ENCODE measurements at regions not wholly inside any gene's neighbourhood (a gene's known extent, or its start where the extent isn't known, plus 50 kb on each side); places are given as distances from the start of the nearest gene placed in this dataset.
"Not testable (repeated sequence)": the region's sequence is repeated elsewhere in the genome, so short reads cannot be mapped to it uniquely, and the experiment has no call there.

DNA sequence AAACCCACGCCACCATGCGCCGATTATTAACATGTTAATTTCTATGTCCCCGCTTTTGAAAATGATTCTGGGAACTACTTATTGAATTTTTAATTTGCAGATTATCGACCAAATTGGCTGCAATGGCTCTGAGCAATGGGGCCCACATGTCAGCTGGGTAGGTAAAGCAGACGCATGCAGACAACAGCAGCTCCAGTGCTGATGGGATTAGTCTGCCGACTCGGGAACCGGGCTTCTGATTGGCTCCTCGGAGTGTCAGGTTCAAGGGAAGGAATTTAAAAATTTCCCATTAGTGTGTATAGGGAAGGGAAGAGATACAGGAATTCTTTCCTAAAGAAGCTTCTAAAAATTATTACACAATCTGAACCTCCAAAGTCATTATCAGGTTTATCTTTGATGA is 77.4 kb upstream of the PPARGC1A start:
- no peak for DNase-seq

DNA sequence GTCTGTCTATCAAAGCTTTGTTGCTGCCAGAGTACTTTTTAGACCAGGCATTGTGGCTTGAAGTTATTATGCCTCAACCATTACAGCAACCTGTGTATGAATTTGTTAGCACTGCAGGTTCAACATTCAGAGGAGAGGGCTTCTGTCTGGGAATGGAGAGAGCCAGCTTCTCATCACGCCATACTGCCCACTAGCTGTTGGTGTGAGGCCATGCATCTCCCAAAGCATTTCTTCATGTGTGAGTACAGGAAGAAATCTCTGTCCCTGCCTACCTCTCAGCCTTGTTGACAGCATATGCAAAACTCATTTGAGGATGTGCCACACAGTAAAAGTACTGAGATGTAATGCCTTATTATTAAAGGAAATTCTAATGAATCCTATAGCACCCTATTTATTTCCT is 76.9 kb upstream of the PPARGC1A start:
- DNase-seq: no peak

GRCh38 chr4:23962462-23962861 is 72.6 kb upstream of the PPARGC1A start:
- no peak for DNase-seq

DNA sequence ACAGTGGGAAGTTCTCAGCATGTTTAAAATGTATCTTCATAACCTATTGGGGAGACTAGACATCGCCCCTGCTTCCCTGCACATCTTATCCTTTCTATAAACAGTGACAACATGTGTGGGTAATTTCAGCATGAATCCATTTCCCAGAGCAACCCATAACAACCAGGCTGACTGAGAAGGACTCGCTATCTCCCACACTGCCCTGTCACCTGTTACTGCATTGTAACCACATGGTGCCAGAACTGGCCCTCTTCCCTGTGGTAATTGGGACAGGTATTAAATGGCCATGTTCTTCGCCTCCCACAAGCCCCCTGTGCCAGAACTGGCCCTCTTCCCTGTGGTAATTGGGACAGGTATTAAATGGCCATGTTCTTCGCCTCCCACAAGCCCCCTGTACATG is 71.5 kb upstream of the PPARGC1A start:
- not testable (repeated sequence) for DNase-seq

- no peak for DNase-seq
Measured at GRCh38 chr4:23959396-23960148, 69.7 kb upstream of the PPARGC1A start.

DNA sequence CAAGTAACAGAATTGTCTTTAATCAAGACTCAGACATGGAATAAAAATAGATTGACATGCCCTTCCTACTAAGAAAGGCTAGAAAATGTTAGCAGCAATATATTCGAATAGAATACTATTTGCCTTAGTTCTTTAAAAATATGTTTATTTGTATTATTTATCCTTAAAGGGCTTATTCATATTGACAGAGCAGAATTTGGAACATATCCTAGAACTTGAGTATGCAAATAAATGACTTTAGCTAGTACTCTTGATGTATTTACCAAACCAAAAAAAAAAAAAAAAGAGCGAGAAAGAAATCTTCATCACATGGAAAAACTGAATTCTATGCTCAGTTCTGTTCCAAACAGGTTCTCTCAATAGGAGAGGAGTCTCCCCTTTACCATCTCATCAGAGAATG is 68.9 kb upstream of the PPARGC1A start:
- no peak for DNase-seq

GRCh38 chr4:23957465-23957864 is 67.6 kb upstream of the PPARGC1A start:
- DNase-seq: no peak

GRCh38 chr4:23956601-23957364 is 66.9 kb upstream of the PPARGC1A start:
- no peak for DNase-seq

DNA sequence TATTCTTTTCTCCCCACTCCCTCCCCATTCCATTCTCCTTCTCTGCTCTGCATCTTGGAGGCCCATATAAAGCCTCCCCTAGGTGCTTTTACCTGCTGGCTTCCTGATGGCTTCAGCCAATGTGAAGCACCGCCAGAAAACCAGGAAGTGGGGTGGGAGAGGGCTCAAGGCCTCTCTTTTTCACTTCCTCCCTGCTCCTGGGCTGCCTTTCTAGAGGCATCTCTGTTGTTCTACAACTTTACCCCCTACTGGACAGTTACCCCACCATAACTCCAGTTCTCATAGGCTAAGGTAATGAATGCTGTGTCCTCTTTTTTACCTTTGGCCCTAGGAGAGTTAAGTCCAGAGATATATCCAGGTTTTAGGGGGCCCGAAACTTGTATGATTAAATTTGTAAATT is 62.4 kb upstream of the PPARGC1A start:
- DNase-seq: no peak

GRCh38 chr4:23947826-23948225 is 58.0 kb upstream of the PPARGC1A start:
- DNase-seq: no peak

GRCh38 chr4:23946299-23946698 is 56.5 kb upstream of the PPARGC1A start:
- DNase-seq: peak in 6 of 56 donors; percentile 1 to 38 (median 12)

DNA sequence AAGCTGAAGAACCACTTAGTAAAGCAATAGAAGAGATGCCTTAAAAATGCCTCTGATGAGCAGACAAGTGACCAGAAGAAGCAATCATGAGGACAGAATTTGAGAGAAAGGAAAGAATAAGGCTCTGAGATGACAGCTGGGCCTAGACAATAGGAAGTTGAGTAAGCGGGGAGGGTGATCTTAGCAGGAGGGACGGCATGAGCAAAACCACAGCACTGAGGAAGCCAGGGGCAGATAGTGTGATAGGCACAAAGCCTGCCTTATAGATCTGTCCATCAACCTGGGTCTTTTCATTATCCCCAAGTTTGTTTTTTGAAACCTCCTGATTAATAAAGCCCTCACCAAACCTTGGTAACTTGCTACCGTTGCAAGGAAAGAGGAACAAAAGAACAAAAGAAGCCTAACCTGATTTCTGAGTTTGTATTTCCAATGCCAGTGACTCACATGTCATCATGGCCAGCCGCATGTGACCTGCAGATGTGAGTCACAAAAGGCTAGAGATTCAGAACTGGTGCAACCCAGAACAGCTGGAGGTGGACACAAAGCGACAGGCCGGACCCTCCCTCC is 55.7 kb upstream of the PPARGC1A start:
- DNase-seq: no peak

GRCh38 chr4:23944556-23944955 is 54.7 kb upstream of the PPARGC1A start:
- DNase-seq: not testable (repeated sequence)

DNA sequence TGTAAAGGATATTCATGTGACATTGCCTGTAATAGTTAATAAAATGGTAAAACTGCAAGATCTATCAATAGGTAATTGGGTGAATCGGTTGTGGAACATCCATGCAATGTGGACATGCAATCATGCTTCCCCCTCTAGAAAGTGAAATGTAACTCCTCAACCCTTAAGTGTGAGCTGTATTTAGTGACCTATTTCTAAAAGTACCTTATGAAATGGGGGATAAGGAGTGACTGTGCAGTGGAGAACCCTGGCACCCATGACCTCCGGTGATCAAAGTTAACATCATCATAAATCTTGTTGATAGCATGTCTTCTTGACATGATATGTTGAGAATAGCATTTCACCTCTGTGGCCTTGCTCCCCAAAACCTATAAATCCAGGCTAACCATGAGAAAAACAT is 53.6 kb upstream of the PPARGC1A start:
- no peak for DNase-seq

- no peak for DNase-seq
Measured at GRCh38 chr4:23942471-23942870, 52.6 kb upstream of the PPARGC1A start.

Measured in amygdala (tissue), 56 donors.